ENCODE measurements at regions not wholly inside any gene's neighbourhood (a gene's known extent, or its start where the extent isn't known, plus 50 kb on each side); places are given as distances from the start of the nearest gene placed in this dataset.
"Not testable (repeated sequence)": the region's sequence is repeated elsewhere in the genome, so short reads cannot be mapped to it uniquely, and the experiment has no call there.

DNA sequence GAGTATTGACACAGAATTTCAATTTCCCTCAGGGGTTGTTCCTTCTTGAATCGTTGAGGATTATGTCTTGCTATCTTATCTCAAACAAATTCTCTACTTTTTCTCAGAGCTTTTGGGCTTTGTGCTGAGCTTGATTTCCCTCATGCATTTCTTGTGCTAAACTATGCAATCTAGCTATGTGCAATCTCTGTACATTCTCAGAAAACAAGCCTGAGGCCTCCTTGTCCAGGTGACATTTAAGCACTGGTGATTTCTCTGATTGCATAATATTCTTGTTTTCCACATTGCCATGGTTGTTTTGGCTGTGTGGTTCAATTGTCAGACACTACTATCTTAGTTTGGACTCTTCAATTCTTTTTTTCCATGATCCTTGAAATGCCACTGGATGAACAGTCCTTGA is 81.2 kb upstream of the MAN1A1 start:
- no peaks in the 10 kb centered on the region for H3K4me1 ChIP-seq
- ATAC-seq, result no peak
- TF ChIP-seq EP300 (IDR thresholded peaks at IDR 0.05), result no peak
- TF ChIP-seq, protein P1, sequence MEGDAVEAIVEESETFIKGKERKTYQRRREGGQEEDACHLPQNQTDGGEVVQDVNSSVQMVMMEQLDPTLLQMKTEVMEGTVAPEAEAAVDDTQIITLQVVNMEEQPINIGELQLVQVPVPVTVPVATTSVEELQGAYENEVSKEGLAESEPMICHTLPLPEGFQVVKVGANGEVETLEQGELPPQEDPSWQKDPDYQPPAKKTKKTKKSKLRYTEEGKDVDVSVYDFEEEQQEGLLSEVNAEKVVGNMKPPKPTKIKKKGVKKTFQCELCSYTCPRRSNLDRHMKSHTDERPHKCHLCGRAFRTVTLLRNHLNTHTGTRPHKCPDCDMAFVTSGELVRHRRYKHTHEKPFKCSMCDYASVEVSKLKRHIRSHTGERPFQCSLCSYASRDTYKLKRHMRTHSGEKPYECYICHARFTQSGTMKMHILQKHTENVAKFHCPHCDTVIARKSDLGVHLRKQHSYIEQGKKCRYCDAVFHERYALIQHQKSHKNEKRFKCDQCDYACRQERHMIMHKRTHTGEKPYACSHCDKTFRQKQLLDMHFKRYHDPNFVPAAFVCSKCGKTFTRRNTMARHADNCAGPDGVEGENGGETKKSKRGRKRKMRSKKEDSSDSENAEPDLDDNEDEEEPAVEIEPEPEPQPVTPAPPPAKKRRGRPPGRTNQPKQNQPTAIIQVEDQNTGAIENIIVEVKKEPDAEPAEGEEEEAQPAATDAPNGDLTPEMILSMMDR (IDR thresholded peaks at IDR 0.05), result no peak
- TF ChIP-seq POLR2AphosphoS5 (IDR thresholded peaks at IDR 0.05), result no peak
- no peak for TF ChIP-seq POLR2A (IDR thresholded peaks at IDR 0.05)
- no peak overlapping the region for H3K4me3 ChIP-seq
- H3K9me3 ChIP-seq, result no peaks in the 10 kb centered on the region
- no peak overlapping the region for H3K27ac ChIP-seq
- H3K27me3 ChIP-seq, result no peaks in the 10 kb centered on the region
- WGBS, 2 donors (ENCODE audit: low coverage in 1 of 2), result 50% methylated on average over 1 of the region's 1 CpG; no CpG with 5 or more reads in 1 of the 2 donors
- no peaks in the 10 kb centered on the region for H3K36me3 ChIP-seq

DNA sequence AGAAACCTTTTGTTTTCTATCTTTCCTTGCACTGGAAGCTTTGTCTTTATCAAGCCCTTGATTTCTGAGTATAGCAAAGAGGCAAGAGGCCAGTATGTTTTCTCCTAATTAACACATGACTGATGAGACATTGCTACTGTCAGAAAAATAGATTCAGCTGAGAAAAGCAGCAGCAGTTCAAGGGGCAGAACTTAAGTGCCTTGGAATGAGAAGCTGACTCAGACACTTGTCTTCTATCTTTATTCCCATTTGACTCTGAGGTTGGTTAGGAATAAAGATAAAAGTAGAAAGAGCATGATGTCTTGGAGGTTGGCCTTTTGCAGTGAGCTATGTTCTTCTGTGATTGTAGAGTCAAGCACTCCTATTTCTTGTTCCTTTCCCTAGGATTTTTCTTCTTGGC is 79.1 kb upstream of the MAN1A1 start:
- TF ChIP-seq POLR2A (IDR thresholded peaks at IDR 0.05), result no peak
- no peak for TF ChIP-seq POLR2AphosphoS5 (IDR thresholded peaks at IDR 0.05)
- TF ChIP-seq EP300 (IDR thresholded peaks at IDR 0.05), result no peak
- TF ChIP-seq, protein P1 (IDR thresholded peaks at IDR 0.05), result no peak
- H3K9me3 ChIP-seq, result peaks cover 0 to under 1% (median 0%) of the 10 kb centered on the region in 3 donors
- H3K36me3 ChIP-seq, result no peaks in the 10 kb centered on the region
- no peaks in the 10 kb centered on the region for H3K4me1 ChIP-seq
- ATAC-seq, result no peak
- no peak overlapping the region for H3K4me3 ChIP-seq
- no peak overlapping the region for H3K27ac ChIP-seq
- H3K27me3 ChIP-seq, result no peaks in the 10 kb centered on the region

DNA sequence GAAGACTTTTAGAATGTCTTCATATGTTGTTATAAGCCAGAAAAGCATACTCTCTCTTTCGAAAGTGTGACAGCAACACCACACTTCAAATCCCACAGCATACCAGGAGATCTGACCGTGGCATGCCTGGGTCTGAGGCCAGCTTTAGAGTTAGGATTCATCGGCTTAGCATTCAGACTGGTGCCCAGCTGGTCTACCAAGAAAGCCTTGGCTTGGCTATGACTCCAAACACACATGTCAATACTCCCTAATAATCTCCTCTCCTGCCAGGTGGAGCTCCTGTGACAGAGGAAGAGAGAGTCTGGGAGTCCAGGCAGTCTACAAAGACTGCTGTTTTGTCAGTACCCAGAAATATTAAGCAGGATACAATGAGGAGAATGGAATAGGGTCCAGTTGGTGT is 77.1 kb upstream of the MAN1A1 start:
- no peak for ATAC-seq
- H3K27ac ChIP-seq, result no peak overlapping the region
- WGBS, 2 donors (ENCODE audit: low coverage in 1 of 2), result 93 to 100% methylated on average over 1 to 2 of the region's 3 CpGs

DNA sequence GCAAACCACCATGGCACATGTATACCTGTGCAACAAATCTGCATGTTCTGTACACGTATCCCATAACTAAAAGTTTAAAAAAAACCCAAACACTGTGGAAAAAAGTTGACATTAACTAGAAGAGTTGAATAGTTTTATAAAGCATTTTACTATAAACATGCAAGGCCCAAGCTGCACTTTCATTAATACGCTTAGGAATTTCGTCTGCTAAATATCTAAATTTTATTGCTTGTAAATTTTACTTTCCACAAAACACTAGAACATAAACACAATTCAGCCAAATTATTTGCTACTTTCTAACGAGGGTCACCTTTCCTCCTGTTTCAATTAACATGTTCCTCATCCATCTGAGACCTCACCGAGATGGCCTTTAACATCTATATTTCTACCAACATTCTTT is 74.4 kb upstream of the MAN1A1 start:
- no peaks in the 10 kb centered on the region for H3K36me3 ChIP-seq
- WGBS, 2 donors (ENCODE audit: low coverage in 1 of 2), result 87 to 91% methylated on average over 5 of the region's 5 CpGs
- H3K27ac ChIP-seq, result no peak overlapping the region
- ATAC-seq, result no peak
- H3K4me1 ChIP-seq, result no peaks in the 10 kb centered on the region
- no peak for TF ChIP-seq POLR2A (IDR thresholded peaks at IDR 0.05)
- TF ChIP-seq, protein P1 (IDR thresholded peaks at IDR 0.05), result no peak
- no peak for TF ChIP-seq POLR2AphosphoS5 (IDR thresholded peaks at IDR 0.05)
- TF ChIP-seq EP300 (IDR thresholded peaks at IDR 0.05), result no peak
- H3K9me3 ChIP-seq, result peaks cover 0 to 22% (median 0%) of the 10 kb centered on the region in 3 donors
- no peaks in the 10 kb centered on the region for H3K27me3 ChIP-seq
- H3K4me3 ChIP-seq, result no peak overlapping the region

More for the DNA sequence above, 77.1 kb upstream of the MAN1A1 start:
- H3K27me3 ChIP-seq, result no peaks in the 10 kb centered on the region
- H3K4me3 ChIP-seq, result no peak overlapping the region
- TF ChIP-seq EP300 (IDR thresholded peaks at IDR 0.05), result no peak
- TF ChIP-seq, protein P1 (IDR thresholded peaks at IDR 0.05), result no peak
- TF ChIP-seq POLR2AphosphoS5 (IDR thresholded peaks at IDR 0.05), result no peak
- TF ChIP-seq POLR2A (IDR thresholded peaks at IDR 0.05), result no peak
- no peaks in the 10 kb centered on the region for H3K4me1 ChIP-seq
- peaks cover 0 to 18% (median 0%) of the 10 kb centered on the region in 3 donors for H3K9me3 ChIP-seq
- no peaks in the 10 kb centered on the region for H3K36me3 ChIP-seq

DNA sequence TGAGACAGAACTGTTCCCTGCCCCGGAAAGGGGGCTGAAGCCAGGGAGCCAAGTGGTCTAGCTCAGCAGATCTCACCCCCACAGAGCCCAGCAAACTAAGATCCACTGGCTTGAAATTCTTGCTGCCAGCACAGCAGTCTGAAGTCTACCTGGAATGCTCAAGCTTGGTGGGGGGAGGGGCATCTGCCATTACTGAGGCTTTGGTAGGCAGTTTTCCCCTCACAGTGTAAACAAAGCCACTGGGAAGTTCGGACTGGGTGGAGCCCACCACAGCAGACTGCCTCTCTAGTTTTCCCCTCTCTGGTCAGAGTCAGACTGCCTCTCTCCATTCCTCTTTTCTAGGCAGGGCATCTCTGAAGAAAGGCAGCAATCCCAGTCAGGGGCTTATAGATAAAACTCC is 68.5 kb upstream of the MAN1A1 start:
- WGBS, 2 donors (ENCODE audit: low coverage in 1 of 2), result 75% methylated on average over 2 of the region's 2 CpGs; no CpG with 5 or more reads in 1 of the 2 donors
- H3K27ac ChIP-seq, H3K4me3 ChIP-seq, H3K36me3 ChIP-seq, H3K27me3 ChIP-seq, H3K4me1 ChIP-seq, ATAC-seq: not testable (repeated sequence)
- H3K9me3 ChIP-seq, result peaks cover 0 to 42% (median 0%) of the 10 kb centered on the region in 3 donors

Data from gastroesophageal sphincter (tissue), 4 donors.